ENCODE measurements at regions not wholly inside any gene's neighbourhood (a gene's known extent, or its start where the extent isn't known, plus 50 kb on each side); places are given as distances from the start of the nearest gene placed in this dataset.
A peak's percentile ranks its signal among the peaks of the same experiment; 100 is the strongest.

- TF ChIP-seq EZH2 (IDR thresholded peaks at IDR 0.05; ENCODE audit: low read depth) = no peak
- 0 out of 2 replicates have a peak, but pooled peaks have one; percentile 14 for TF ChIP-seq CTCF (conservative IDR thresholded peaks at IDR 0.05)
- CTCF ChIA-PET = no interaction called here
- Histone ChIP-seq H3K4me2 (no peak overlapping the region), H3K27me3 (ENCODE audit: insufficient read depth, low read depth) (no peaks in the 10 kb centered on the region), H3K9me2 (ENCODE audit: insufficient read depth) (no peaks in the 10 kb centered on the region), H3K9me3 (ENCODE audit: insufficient read depth, low read depth) (no peaks in the 10 kb centered on the region), H2AFZ (no peak overlapping the region), H3K36me3 (ENCODE audit: low read depth) (no peaks in the 10 kb centered on the region), H3K4me1 (replicated peaks; ENCODE audit: insufficient read depth) (no peaks in the 10 kb centered on the region), H3F3A (ENCODE audit: insufficient read depth, low read depth) (no peaks in the 10 kb centered on the region), H4K20me1 (ENCODE audit: insufficient read depth) (no peaks in the 10 kb centered on the region), H3K27ac (no peak overlapping the region), H3K4me3 (no peak overlapping the region), H3K79me2 (ENCODE audit: low read depth) (no peaks in the 10 kb centered on the region)
- no TSS peak for BruUV-seq (replicated peaks)
- intact Hi-C loops (cut with micrococcal nuclease; ENCODE audit: unreplicated experiment) = no loop called here
- DNase-seq = no peak
- POLR2A ChIA-PET (ENCODE audit: unreplicated experiment) = no interaction called here
Observed at GRCh38 chrX:13898083-13898482, 81.2 kb upstream of the GPM6B start.

- no peak overlapping the region for H3K27ac ChIP-seq
- H3K4me1 ChIP-seq (replicated peaks; ENCODE audit: insufficient read depth) = no peaks in the 10 kb centered on the region
- no peak for DNase-seq
- H4K20me1 ChIP-seq (ENCODE audit: insufficient read depth) = no peaks in the 10 kb centered on the region
- H3F3A ChIP-seq (ENCODE audit: insufficient read depth, low read depth) = no peaks in the 10 kb centered on the region
- no peak overlapping the region for H2AFZ ChIP-seq
- H3K4me3 ChIP-seq = no peak overlapping the region
- no peaks in the 10 kb centered on the region for H3K9me3 ChIP-seq (ENCODE audit: insufficient read depth, low read depth)
- no peak overlapping the region for H3K4me2 ChIP-seq
- H3K79me2 ChIP-seq (ENCODE audit: low read depth) = no peaks in the 10 kb centered on the region
- ChIA-PET CTCF (no interaction called here), POLR2A (ENCODE audit: unreplicated experiment) (no interaction called here)
- H3K9me2 ChIP-seq (ENCODE audit: insufficient read depth) = no peaks in the 10 kb centered on the region
- no TSS peak for BruUV-seq (replicated peaks)
- no peak for TF ChIP-seq CTCF (conservative IDR thresholded peaks at IDR 0.05)
- no peak for TF ChIP-seq EZH2 (IDR thresholded peaks at IDR 0.05; ENCODE audit: low read depth)
- H3K27me3 ChIP-seq (ENCODE audit: insufficient read depth, low read depth) = no peaks in the 10 kb centered on the region
- H3K36me3 ChIP-seq (ENCODE audit: low read depth) = no peaks in the 10 kb centered on the region
- intact Hi-C loops (cut with micrococcal nuclease; ENCODE audit: unreplicated experiment) = no loop called here
Observed at GRCh38 chrX:13897566-13897965, 80.7 kb upstream of the GPM6B start.

GRCh38 chrX:13894888-13895565 is 78.1 kb upstream of the GPM6B start:
- no peaks in the 10 kb centered on the region for H3K4me1 ChIP-seq (replicated peaks; ENCODE audit: insufficient read depth)
- ChIA-PET POLR2A (ENCODE audit: unreplicated experiment) (no interaction called here), CTCF (interaction anchor here (0.6 kb wide), 1 partner anchor 819 kb away, joined by 3 read pairs; no protein-coding TSS in a partner anchor)
- no peak overlapping the region for H3K4me2 ChIP-seq
- no peak overlapping the region for H2AFZ ChIP-seq
- H3K9me3 ChIP-seq (ENCODE audit: insufficient read depth, low read depth) = no peaks in the 10 kb centered on the region
- H3K4me3 ChIP-seq = no peak overlapping the region
- TF ChIP-seq EZH2 (IDR thresholded peaks at IDR 0.05; ENCODE audit: low read depth) (no peak), CTCF (conservative IDR thresholded peaks at IDR 0.05) (no peak)
- no peaks in the 10 kb centered on the region for H3K36me3 ChIP-seq (ENCODE audit: low read depth)
- no TSS peak for BruUV-seq (replicated peaks)
- no peaks in the 10 kb centered on the region for H3K9me2 ChIP-seq (ENCODE audit: insufficient read depth)
- DNase-seq = no peak
- no peaks in the 10 kb centered on the region for H3F3A ChIP-seq (ENCODE audit: insufficient read depth, low read depth)
- H3K79me2 ChIP-seq (ENCODE audit: low read depth) = no peaks in the 10 kb centered on the region
- no peaks in the 10 kb centered on the region for H4K20me1 ChIP-seq (ENCODE audit: insufficient read depth)
- intact Hi-C loops (cut with micrococcal nuclease; ENCODE audit: unreplicated experiment) = no loop called here
- no peaks in the 10 kb centered on the region for H3K27me3 ChIP-seq (ENCODE audit: insufficient read depth, low read depth)
- H3K27ac ChIP-seq = no peak overlapping the region

Data from PC-9 (cell line).